ENCODE measurements at regions not wholly inside any gene's neighbourhood (a gene's known extent, or its start where the extent isn't known, plus 50 kb on each side); places are given as distances from the start of the nearest gene placed in this dataset.

DNA sequence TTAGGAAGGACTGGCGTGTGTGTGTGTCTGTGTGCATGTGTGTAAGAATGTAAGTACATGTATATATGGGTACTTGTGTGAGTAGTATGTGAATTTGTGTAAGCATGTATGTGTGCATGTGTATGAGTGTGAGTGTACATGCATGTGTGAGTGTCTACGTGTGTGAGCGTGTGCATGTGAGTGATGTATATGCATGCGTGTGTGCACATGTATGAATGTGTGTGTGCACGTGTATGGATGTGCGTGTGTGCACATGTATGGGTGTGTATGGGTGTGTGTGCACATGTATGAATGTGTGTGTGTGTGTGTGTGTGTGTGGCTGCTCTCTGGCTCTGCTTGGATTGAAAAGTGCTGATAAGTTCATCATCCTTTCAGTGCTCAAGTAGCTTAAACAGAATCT is 154.5 kb downstream of the TENT4A start (continued):
- TF ChIP-seq, protein P1, sequence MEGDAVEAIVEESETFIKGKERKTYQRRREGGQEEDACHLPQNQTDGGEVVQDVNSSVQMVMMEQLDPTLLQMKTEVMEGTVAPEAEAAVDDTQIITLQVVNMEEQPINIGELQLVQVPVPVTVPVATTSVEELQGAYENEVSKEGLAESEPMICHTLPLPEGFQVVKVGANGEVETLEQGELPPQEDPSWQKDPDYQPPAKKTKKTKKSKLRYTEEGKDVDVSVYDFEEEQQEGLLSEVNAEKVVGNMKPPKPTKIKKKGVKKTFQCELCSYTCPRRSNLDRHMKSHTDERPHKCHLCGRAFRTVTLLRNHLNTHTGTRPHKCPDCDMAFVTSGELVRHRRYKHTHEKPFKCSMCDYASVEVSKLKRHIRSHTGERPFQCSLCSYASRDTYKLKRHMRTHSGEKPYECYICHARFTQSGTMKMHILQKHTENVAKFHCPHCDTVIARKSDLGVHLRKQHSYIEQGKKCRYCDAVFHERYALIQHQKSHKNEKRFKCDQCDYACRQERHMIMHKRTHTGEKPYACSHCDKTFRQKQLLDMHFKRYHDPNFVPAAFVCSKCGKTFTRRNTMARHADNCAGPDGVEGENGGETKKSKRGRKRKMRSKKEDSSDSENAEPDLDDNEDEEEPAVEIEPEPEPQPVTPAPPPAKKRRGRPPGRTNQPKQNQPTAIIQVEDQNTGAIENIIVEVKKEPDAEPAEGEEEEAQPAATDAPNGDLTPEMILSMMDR (IDR thresholded peaks at IDR 0.05; ENCODE audit: low read depth, low read length, missing input control) = no peak
- no peak for TF ChIP-seq EGR1 (IDR thresholded peaks at IDR 0.05; ENCODE audit: low read depth in 2 of 2)
- no peak for TF ChIP-seq SP1 (IDR thresholded peaks at IDR 0.05)
- no peak for TF ChIP-seq GABPA (IDR thresholded peaks at IDR 0.05 in 1 of 2, conservative IDR thresholded peaks at IDR 0.05 in 1 of 2)
- TF ChIP-seq FOXA2 (IDR thresholded peaks at IDR 0.05) = no peak

DNA sequence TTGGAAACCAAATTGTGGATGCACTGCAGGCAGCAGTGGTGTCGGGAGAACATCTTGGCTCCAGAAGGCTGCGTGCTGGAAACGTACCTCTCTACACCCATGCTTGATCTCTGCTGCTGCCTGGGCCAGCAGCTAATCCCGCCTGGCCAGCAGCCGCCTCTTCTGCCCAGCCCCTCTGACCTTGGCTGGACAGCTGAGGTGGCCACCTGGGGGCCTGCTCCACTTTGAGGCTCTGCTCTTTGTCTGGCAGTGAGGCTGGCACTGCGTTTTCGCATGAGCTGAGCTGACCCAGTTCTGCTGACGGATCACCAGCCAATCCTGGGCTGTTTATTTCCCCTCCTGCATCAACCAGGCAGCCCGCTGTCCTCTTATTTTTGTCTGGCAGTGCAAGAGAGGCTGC is 154.9 kb downstream of the TENT4A start:
- Histone ChIP-seq H3K9me3 (ENCODE audit: control insufficient read depth in 4 of 4, low read length in 3 of 4) (no peaks in the 10 kb centered on the region), H3K4me1 (ENCODE audit: control insufficient read depth in 4 of 4, insufficient read depth in 4 of 4, low read length in 3 of 4) (peaks cover 0 to 5% (median under 1%) of the 10 kb centered on the region in 4 donors), H3K27me3 (ENCODE audit: control insufficient read depth in 4 of 4, insufficient read depth in 4 of 4, low read length in 3 of 4) (no peaks in the 10 kb centered on the region), H3K36me3 (ENCODE audit: control insufficient read depth in 4 of 4, insufficient read depth in 3 of 4, low read depth in 1 of 4, low read length in 3 of 4) (no peaks in the 10 kb centered on the region), H3K4me3 (ENCODE audit: low read depth in 1 of 3, low read length in 3 of 3) (no peak overlapping the region), H3K27ac (ENCODE audit: low read depth in 1 of 2, low read length in 2 of 2) (no peak overlapping the region), H3K9ac (ENCODE audit: low read depth in 1 of 2, low read length in 2 of 2) (no peak overlapping the region)
- DNase-seq (ENCODE audit: low spot score) = no peak
- 90% methylated on average over 9 of the region's 9 CpGs for WGBS
- TF ChIP-seq GABPA (IDR thresholded peaks at IDR 0.05 in 1 of 2, conservative IDR thresholded peaks at IDR 0.05 in 1 of 2) (no peak), SP1 (IDR thresholded peaks at IDR 0.05) (no peak), FOXA2 (IDR thresholded peaks at IDR 0.05) (no peak), RXRA (IDR thresholded peaks at IDR 0.05) (no peak), NR2F2 (IDR thresholded peaks at IDR 0.05) (no peak), TAF1 (conservative IDR thresholded peaks at IDR 0.05) (no peak), YY1 (IDR thresholded peaks at IDR 0.05) (no peak), RAD21 (IDR thresholded peaks at IDR 0.05) (no peak), FOXA1 (IDR thresholded peaks at IDR 0.05) (no peak)
- TF ChIP-seq, protein P2, sequence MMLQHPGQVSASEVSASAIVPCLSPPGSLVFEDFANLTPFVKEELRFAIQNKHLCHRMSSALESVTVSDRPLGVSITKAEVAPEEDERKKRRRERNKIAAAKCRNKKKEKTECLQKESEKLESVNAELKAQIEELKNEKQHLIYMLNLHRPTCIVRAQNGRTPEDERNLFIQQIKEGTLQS (IDR thresholded peaks at IDR 0.05) = no peak
- TF ChIP-seq, protein P1 (IDR thresholded peaks at IDR 0.05; ENCODE audit: low read depth, low read length, missing input control) = no peak
- TF ChIP-seq, protein P3, sequence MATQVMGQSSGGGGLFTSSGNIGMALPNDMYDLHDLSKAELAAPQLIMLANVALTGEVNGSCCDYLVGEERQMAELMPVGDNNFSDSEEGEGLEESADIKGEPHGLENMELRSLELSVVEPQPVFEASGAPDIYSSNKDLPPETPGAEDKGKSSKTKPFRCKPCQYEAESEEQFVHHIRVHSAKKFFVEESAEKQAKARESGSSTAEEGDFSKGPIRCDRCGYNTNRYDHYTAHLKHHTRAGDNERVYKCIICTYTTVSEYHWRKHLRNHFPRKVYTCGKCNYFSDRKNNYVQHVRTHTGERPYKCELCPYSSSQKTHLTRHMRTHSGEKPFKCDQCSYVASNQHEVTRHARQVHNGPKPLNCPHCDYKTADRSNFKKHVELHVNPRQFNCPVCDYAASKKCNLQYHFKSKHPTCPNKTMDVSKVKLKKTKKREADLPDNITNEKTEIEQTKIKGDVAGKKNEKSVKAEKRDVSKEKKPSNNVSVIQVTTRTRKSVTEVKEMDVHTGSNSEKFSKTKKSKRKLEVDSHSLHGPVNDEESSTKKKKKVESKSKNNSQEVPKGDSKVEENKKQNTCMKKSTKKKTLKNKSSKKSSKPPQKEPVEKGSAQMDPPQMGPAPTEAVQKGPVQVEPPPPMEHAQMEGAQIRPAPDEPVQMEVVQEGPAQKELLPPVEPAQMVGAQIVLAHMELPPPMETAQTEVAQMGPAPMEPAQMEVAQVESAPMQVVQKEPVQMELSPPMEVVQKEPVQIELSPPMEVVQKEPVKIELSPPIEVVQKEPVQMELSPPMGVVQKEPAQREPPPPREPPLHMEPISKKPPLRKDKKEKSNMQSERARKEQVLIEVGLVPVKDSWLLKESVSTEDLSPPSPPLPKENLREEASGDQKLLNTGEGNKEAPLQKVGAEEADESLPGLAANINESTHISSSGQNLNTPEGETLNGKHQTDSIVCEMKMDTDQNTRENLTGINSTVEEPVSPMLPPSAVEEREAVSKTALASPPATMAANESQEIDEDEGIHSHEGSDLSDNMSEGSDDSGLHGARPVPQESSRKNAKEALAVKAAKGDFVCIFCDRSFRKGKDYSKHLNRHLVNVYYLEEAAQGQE (IDR thresholded peaks at IDR 0.05) = no peak

Data from liver (tissue), 8 donors.